KMS-11 (cell line): ENCODE measurements at regions not wholly inside any gene's neighbourhood (a gene's known extent, or its start where the extent isn't known, plus 50 kb on each side); places are given as distances from the start of the nearest gene placed in this dataset.
"Not testable (repeated sequence)": the region's sequence is repeated elsewhere in the genome, so short reads cannot be mapped to it uniquely, and the experiment has no call there.

Experiments
- H2AFZ ChIP-seq: fragments of 200-600 bp; sonication (generic); 2 replicates; pipeline ENCODE4 v1.6.1; 2016; ENCODE audit warnings: antibody characterized with exemption, mixed run types, low read depth
- H3K27ac ChIP-seq: fragments of 200-600 bp; sonication (generic); 2 replicates; pipeline ENCODE4 v1.6.1; 2016; ENCODE audit warnings: mild to moderate bottlenecking, mixed run types
- H3K27me3 ChIP-seq: fragments of 200-600 bp; sonication (generic); 2 replicates; pipeline ENCODE4 v1.6.1; 2017; ENCODE audit warnings: mild to moderate bottlenecking, low read depth, mixed run types, moderate library complexity; ENCODE audit not compliant: insufficient read depth
- H3K36me3 ChIP-seq: fragments of 200-600 bp; sonication (generic); 2 replicates; pipeline ENCODE4 v1.6.1; 2017; ENCODE audit warnings: mild to moderate bottlenecking, mixed run types; ENCODE audit not compliant: insufficient read depth
- H3K4me1 ChIP-seq: fragments of 200-600 bp; sonication (generic); 2 replicates; pipeline ENCODE4 v1.6.1; 2016; ENCODE audit warnings: mild to moderate bottlenecking, low read depth, mixed run types; ENCODE audit not compliant: poor library complexity, severe bottlenecking
- H3K4me2 ChIP-seq: fragments of 200-600 bp; sonication (generic); 2 replicates; pipeline ENCODE4 v1.7.0; 2016; ENCODE audit warnings: mild to moderate bottlenecking, mixed run types
- H3K4me3 ChIP-seq: fragments of 200-600 bp; sonication (generic); IDR thresholded peaks from 2 replicates; pipeline ENCODE4 v1.6.1; 2017; ENCODE audit warnings: low read depth, low read length, mixed read lengths; ENCODE audit not compliant: insufficient read depth
- H3K79me2 ChIP-seq: fragments of 200-600 bp; sonication (generic); 2 replicates; pipeline ENCODE4 v1.6.1; 2016; ENCODE audit warnings: low read depth, mixed run types; ENCODE audit not compliant: insufficient read depth
- H3K9ac ChIP-seq: fragments of 200-600 bp; sonication (generic); 2 replicates; pipeline ENCODE4 v1.6.1; 2016; ENCODE audit warnings: mild to moderate bottlenecking, mixed run types
- H4K20me1 ChIP-seq: fragments of 200-600 bp; sonication (generic); 2 replicates; pipeline ENCODE4 v1.6.1; 2016; ENCODE audit warnings: mild to moderate bottlenecking, mixed run types; ENCODE audit not compliant: insufficient read depth
- CTCF ChIP-seq: fragments of 200-600 bp; sonication (generic); conservative IDR thresholded peaks from 2 replicates; pipeline ENCODE4 v1.6.1; 2017; ENCODE audit warnings: low read depth, mild to moderate bottlenecking, antibody characterized with exemption, low read length, moderate library complexity, mixed read lengths

GRCh38 chr13:43970520-43971242 lies 91.0 kb downstream of the LACC1 start:
- H3K4me1 ChIP-seq, H3K36me3 ChIP-seq, H4K20me1 ChIP-seq, H3K4me2 ChIP-seq, H3K27me3 ChIP-seq, H3K4me3 ChIP-seq, H3K9ac ChIP-seq, H2AFZ ChIP-seq, H3K27ac ChIP-seq, H3K79me2 ChIP-seq: not testable (repeated sequence)

- H3K4me2 ChIP-seq, H2AFZ ChIP-seq, H3K27ac ChIP-seq, H4K20me1 ChIP-seq, H3K36me3 ChIP-seq, H3K27me3 ChIP-seq, H3K4me1 ChIP-seq, H3K4me3 ChIP-seq, H3K9ac ChIP-seq, H3K79me2 ChIP-seq: not testable (repeated sequence)
Measured at GRCh38 chr13:43971324-43971723, 91.6 kb downstream of the LACC1 start.

- H3K4me1 ChIP-seq: no peaks in the 10 kb centered on the region
- H4K20me1 ChIP-seq: no peaks in the 10 kb centered on the region
- no peak for TF ChIP-seq CTCF
- H3K36me3 ChIP-seq: no peaks in the 10 kb centered on the region
- no peak overlapping the region for H3K9ac ChIP-seq
- no peak overlapping the region for H3K27ac ChIP-seq
- H3K4me3 ChIP-seq: no peak overlapping the region
- H3K4me2 ChIP-seq: no peak overlapping the region
- no peak overlapping the region for H2AFZ ChIP-seq
- H3K27me3 ChIP-seq: no peaks in the 10 kb centered on the region
- no peaks in the 10 kb centered on the region for H3K79me2 ChIP-seq
Measured at GRCh38 chr13:43977911-43978310, 98.2 kb downstream of the LACC1 start.

GRCh38 chr13:43978688-43979087 lies 99.0 kb downstream of the LACC1 start:
- Histone ChIP-seq H3K27ac (no peak overlapping the region), H3K36me3 (no peaks in the 10 kb centered on the region), H4K20me1 (no peaks in the 10 kb centered on the region), H3K4me3 (no peak overlapping the region), H3K79me2 (no peaks in the 10 kb centered on the region), H3K4me2 (no peak overlapping the region), H2AFZ (no peak overlapping the region), H3K9ac (no peak overlapping the region), H3K27me3 (no peaks in the 10 kb centered on the region), H3K4me1 (no peaks in the 10 kb centered on the region)
- TF ChIP-seq CTCF: no peak

GRCh38 chr13:43979492-43979891 lies 99.8 kb downstream of the LACC1 start:
- Histone ChIP-seq H3K4me1 (no peaks in the 10 kb centered on the region), H3K27me3 (no peaks in the 10 kb centered on the region), H3K9ac (no peak overlapping the region), H3K27ac (no peak overlapping the region), H3K4me3 (no peak overlapping the region), H3K4me2 (no peak overlapping the region), H3K36me3 (no peaks in the 10 kb centered on the region), H3K79me2 (no peaks in the 10 kb centered on the region), H2AFZ (no peak overlapping the region), H4K20me1 (no peaks in the 10 kb centered on the region)
- no peak for TF ChIP-seq CTCF
